GM18858 (cell line): ENCODE measurements at regions not wholly inside any gene's neighbourhood (a gene's known extent, or its start where the extent isn't known, plus 50 kb on each side); places are given as distances from the start of the nearest gene placed in this dataset.

Experiments
- ATAC-seq: cut with Tn5 transposase; IDR thresholded peaks from one replicate; pipeline ENCODE4 v1.9.1; 2021; ENCODE audit not compliant: unreplicated experiment

DNA sequence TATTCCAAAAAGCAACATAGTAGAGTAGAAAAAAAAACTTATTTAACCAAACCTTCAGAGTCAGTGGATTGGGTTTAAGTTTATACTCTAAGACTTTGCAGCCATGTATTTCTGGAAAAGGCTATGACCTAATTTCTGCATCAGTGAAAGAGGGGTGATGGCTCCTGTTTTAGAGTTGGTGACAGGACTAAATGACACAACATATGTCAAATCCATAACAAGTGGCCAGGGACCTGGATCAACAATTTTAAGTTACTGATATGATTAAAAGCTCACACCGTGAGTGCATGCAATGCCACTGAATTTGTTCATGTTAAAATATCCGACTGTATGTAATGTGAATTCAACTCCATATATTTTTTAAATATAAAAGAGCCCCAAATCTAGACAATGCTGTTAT is 390.6 kb downstream of the TNS3 start:
- ATAC-seq = no peak

DNA sequence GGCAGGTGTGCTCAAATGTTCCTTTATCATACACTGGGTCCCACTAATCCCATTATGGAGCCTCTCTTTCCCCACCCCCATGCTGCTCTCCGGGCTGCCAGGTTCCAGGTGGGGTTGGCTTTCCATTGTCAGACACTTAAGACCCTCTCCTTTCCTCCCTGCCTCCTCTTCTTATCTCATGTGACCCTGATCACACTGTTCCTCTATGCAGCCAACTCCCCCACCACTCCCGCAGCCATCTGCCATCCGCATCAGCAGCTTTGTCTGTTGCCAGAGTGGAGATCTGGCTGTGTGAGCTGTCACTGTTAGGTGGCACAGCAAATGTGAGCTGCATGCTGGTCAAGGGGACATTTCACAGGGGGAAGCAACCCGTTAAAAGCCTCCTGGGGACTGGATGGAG is 391.4 kb downstream of the TNS3 start:
- ATAC-seq = no peak

DNA sequence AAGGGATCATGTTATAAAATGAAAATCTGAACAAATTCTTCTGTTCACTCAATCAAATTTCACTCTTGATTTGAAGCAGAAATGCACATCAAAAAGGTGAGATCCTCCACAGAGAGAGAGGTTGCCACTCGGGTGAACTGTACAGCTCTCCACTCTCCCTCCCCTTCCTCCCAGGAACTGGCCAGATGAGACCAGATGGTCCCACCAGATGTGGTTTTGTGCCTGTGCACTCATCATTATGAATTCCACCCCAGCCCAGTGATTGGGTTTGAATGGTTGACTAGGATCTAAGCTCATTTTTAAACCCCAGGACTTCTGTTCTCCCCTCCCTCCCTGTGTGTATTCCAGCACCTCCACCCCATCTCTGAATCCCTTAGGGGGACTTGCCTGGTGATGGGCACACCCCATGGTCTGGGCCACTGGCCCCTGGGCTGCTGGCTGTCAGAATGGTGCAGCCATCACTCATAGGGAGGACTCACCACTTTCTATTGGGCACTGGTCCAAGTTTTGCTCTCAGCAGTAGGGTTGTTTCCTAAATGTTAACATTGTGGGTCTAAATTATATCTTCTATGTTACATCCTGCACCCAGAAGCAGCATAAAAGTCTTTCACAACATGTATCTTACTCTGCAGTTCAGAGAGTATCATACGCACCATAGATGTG is 393.1 kb downstream of the TNS3 start:
- ATAC-seq = no peak

DNA sequence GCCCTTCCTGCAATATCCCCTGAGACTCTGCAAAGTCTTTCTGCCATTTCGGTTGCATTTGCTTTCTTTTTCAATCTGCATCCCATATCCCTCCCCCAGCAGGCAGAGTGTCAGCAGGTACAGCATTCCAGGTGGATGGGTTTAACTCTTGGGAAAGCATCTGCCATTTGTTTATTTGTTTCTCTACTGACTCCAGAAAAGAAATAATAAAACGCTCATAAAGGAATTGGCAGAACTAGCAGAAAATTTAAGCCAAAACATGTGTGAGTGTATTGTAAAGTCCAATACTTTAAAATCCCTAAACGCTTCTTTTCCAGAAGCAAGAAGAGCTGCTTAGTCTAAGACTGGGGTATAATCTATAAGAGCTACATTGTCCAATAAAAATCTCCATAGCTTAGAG is 393.8 kb downstream of the TNS3 start:
- no peak for ATAC-seq

DNA sequence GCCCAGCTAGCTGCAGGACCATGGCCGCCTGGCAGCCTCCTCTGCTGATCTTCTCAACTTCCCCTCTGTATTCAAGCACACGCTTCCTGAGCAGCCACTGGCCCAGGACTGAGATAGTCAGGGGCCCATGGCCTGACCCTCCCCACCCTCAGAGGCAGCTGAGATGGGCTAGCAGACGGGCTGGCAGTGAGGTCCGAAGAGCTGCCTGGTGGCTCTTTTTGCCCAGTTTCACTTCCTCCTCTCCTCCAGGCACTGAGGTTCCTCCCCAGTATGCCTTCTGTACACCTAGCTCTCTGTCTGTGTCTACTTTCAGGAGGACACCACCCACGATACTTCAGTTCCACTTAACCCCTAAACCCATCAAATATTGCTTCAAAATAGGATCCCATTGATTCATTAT is 395.6 kb downstream of the TNS3 start:
- ATAC-seq = peak; percentile 93

- ATAC-seq = no peak
Measured at GRCh38 chr7:47185839-47186238, 396.1 kb downstream of the TNS3 start.

DNA sequence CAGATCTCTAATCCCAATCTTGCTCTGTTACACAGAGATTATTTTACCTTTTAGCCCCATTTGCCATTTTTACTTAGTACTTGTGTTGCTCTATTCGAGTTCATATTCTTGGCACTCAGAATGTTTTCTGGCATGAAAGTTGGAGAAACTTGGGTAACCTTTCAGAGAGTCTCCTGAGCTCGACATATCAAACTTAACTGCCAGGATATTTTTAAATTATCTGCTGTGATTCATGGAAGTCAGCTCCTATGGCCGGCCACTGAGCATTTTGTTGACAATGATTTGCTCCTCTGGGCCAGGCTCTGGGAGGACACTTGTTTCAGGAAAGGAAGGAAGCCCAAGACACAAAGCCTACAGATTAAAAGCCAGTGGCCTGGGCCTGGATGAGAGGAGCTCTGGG is 396.7 kb downstream of the TNS3 start:
- ATAC-seq = no peak

DNA sequence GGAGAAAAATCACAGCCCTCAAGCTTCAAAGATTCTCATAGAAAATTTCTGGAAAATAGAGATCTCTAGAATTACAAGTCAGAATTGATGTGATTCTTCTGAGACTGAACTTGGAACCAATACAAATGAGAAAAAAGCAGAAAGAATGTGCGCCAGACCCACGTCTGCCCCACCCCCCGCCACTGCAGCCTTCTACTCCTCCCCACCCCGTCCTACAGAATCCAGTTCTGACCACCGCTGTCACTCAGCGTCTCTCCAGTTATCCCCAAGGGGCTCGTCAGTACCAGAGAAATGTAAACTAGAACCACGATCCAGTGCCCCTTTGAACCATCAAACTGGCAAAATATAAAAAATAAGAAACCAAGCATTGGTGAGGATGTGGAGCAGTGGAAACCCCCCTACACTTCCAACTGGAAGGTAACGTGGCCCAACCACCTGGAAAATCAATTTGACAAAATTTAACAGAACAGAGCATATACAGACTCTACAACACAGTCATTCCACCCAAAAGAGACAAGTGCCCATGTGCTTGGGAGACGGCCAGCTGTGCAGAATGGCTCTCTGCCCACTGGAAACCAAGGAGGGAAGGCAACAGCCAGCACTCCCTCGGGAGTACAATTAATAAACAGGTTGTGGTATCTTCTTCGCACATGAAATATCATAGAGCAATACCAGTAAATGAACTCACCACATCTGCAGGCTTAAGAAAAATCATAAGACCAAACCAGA is 397.9 kb downstream of the TNS3 start:
- ATAC-seq = no peak

GRCh38 chr7:47181746-47182361 is 400.1 kb downstream of the TNS3 start:
- no peak for ATAC-seq

GRCh38 chr7:47180516-47180826 is 401.4 kb downstream of the TNS3 start:
- no peak for ATAC-seq

DNA sequence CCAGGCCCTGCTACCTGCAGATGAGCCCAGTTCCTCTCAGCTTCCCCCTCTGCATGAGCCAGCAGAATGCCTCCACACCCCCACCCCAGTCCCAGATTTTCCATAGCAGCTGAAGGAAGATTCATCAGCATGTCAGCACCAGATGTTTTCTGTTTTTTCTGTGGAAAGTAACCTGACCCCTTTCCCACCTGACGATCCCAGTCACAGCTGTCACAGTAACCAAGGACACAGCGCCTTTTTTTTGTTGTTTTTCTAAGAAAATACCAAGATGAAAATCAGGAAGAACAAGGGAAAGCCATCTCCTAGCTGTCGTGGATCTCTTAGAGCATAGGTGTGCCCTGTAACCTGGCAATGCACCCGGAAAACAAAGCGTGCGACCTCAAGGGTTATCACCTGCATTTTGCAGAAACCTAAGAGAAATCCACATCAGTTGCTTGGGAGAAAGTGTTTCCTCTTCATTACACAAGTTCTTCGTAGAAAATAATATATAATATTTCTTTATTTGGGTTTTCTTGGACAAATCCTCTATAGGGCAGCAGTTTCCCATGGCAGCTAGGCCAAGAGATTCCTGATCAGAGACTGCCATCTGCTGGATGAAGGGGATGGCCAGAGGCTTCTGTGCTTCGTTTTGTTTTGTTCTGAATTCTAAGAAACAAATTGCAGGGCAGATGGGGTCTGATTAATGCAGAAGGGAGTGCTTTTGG is 401.9 kb downstream of the TNS3 start:
- ATAC-seq = peak; percentile 49

DNA sequence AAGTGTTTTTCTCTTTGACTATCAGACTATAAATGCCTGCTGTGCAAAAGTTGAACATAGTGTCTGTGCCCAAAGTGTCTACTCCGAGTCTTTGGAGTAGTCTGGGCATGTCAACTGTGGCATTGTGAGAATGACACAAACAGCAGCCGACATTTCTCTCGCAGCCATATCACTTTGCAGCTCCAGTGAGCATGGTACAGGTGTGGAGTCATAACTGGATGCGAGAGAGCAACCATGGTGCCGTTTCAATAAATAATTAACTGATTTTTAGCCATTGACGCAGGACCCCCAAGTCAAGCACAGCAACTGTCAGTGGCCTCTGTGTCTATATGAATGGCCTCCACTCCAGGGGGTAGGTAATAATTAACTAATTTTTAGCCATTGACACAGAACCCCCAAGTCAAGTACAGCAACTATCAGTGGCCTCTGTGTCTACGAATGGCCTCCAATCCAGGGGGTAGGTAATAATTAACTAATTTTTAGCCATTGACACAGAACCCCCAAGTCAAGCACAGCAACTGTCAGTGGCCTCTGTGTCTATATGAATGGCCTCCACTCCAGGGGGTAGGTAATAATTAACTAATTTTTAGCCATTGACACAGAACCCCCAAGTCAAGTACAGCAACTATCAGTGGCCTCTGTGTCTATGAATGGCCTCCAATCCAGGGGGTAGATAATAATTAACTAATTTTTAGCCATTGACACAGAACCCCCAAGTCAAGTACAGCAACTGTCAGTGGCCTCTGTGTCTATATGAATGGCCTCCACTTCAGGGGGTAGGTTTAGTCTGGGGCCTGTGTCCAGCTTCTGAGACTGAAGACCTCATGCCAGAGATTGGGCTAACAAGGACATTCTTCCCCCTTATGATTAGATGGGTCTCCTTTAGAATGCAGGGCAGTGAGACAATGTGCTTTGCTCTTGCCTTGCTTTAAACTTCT is 409.0 kb downstream of the TNS3 start:
- ATAC-seq = peak; percentile 73

GRCh38 chr7:47170516-47170915 is 411.4 kb downstream of the TNS3 start:
- no peak for ATAC-seq

DNA sequence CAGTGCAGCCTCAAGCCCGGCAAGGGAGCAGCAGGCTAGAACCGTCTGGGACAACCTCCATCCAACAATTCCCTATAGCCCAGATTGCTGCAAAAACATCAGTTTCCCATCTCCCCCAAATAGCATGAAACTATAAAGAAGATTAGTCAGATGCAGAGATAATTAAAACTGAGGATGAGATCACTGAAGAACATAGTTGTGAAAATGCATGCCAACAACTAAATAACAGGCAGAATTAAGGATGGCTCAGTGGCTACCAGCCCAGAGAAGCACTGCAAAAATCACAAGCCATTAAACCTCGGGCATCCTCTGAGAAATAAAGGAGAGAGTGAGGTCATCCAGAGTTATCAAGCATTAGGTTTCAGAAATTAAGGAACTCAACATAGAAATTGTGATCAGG is 427.1 kb downstream of the TNS3 start:
- ATAC-seq = no peak

DNA sequence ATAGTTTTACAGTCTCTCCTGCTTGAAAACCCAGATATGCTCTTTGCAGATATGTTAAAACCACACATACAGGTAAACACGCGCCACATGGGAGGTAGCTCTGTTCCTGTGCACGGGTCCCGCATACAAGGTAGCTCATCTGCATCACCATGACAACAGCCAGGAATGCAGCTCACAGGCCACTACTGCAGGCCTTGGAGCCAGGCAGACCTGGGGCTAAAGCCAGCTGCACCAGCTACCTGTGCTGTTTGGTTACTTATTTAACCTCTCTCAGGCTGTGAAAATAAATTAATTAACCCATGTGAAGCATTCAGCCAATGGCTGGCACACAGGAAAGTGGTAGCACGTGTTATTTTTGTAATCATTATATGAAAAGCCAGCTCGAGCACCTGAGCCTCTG is 428.3 kb downstream of the TNS3 start:
- no peak for ATAC-seq

DNA sequence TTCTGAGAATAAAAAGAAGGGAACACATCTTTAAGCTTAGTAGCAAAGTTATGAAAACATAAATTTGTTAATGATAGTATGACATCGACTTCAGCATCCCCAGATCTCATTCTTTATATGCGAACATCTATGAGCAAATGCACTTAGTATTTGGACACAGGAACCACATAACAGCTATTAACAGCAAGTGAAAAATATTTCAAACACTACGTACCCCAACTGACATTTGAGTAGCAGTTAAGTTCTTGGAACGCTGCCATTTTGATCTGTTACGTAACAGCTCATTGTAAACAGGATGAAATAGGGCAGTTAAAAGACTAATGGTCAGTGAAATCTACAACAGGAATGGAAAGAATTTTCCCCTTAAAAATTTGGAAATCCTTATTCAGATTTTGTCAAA is 428.9 kb downstream of the TNS3 start:
- no peak for ATAC-seq

DNA sequence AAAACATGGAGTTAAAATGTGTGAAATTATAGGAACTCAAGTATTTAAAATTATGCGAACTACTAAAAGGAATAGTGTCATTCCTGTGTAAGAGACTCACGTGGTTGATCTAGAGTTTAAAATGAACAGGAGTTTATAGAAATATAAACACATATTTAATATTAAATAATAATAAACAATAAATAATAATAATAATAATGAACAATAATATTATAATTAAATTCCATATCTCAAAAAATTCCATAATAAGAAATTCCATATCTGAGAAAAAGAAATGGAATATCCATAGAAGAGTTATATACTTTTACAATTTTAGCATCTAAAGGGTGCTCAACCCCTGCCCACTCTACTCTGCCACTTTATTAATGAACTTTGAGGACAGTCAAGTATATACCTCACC is 429.6 kb downstream of the TNS3 start:
- no peak for ATAC-seq

DNA sequence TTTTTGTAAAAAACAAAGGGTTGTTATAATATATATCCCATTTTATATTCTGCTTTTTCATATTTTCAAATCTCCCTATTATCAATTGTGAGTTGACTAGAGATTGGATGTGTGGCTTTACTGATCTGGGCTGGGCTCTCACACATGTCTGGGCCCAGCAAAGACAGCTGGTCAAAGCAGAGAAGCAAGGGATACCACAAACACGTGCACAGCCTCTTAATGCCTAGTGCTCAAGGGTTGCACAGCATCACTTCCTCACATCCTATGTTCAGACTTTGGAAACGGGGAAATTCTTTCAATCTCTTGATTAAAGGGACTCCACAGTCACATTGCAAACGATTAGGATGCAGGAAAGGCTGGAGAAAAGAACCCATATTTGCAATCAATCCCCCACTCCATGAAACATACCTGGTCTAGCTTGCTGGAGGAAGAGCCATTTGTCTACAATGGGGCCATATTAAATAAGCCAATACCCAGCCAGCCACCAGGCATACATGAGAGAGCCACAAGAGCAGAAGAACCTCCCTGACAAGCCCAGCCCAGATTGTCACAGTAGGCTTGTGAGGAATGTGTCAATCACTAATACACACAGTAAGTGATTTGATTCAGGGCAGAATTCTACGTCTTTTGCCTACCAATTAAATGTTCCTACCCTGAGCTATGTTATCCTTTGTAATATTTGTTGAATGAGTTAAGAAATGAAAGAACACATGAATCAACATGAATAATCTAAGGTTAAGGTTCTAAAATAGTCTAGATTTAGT is 431.2 kb downstream of the TNS3 start:
- no peak for ATAC-seq

- ATAC-seq = peak; percentile 6
Measured at GRCh38 chr7:47149971-47150370, 431.9 kb downstream of the TNS3 start.

GRCh38 chr7:47149208-47149839 is 432.6 kb downstream of the TNS3 start:
- peak; percentile 74 for ATAC-seq
